Testis (tissue), 2 donors: ENCODE measurements at regions not wholly inside any gene's neighbourhood (a gene's known extent, or its start where the extent isn't known, plus 50 kb on each side); places are given as distances from the start of the nearest gene placed in this dataset.

Source experiments
- DNase-seq: peaks from one replicate; pipeline ENCODE4 v3.0.0-alpha.2; 2019
- H3K27ac ChIP-seq, 2 donors: fragments of 200-600 bp; sonication (generic); one replicate each; pipeline ENCODE4 v1.5.1; 2019
- H3K27me3 ChIP-seq: fragments of 200-600 bp; sonication (generic); one replicate; pipeline ENCODE4 v1.5.1; 2019
- H3K36me3 ChIP-seq: fragments of 200-600 bp; sonication (generic); one replicate; pipeline ENCODE4 v1.5.1; 2017; ENCODE audit warnings: low read depth; ENCODE audit errors: missing control alignments
- H3K4me1 ChIP-seq: fragments of 200-600 bp; sonication (generic); one replicate; pipeline ENCODE4 v1.5.1; 2019
- H3K4me3 ChIP-seq, 2 donors: fragments of 200-600 bp; sonication (generic); one replicate each; pipeline ENCODE4 v1.5.1; 2017 to 2019
- H3K9me3 ChIP-seq: fragments of 200-600 bp; sonication (generic); one replicate; pipeline ENCODE4 v1.5.1; 2017
- POLR2A ChIP-seq: fragments of 450-650 bp; IDR thresholded peaks from one replicate; pipeline ENCODE4 v1.6.1; 2017; ENCODE audit warnings: antibody characterized with exemption, mild to moderate bottlenecking, moderate library complexity
- WGBS, 2 donors: methylation state at CpG; one replicate each; pipeline ENCODE4 v1.1.5; 2018; 5-methylcytosine and 5-hydroxymethylcytosine counted together
- intact Hi-C: fragments of 100-400 bp; cut with DNase I; formaldehyde crosslinking; loops from one replicate; pipeline ENCODE4 v1.15.1; 2023; ENCODE audit warnings: low total_unique reads
- TF ChIP-seq, protein P1 (sequence below), 3 experiments: fragments of 450-650 bp in 2 of 3; fragments of 200-600 bp in 1 of 3; sonication (generic) in 1 of 3; IDR thresholded peaks; one replicate each; pipeline ENCODE4 v1.5.1; 2016 to 2019; ENCODE audit warnings: antibody characterized with exemption in 3 of 3, mild to moderate bottlenecking in 2 of 3, moderate library complexity in 1 of 3

DNA sequence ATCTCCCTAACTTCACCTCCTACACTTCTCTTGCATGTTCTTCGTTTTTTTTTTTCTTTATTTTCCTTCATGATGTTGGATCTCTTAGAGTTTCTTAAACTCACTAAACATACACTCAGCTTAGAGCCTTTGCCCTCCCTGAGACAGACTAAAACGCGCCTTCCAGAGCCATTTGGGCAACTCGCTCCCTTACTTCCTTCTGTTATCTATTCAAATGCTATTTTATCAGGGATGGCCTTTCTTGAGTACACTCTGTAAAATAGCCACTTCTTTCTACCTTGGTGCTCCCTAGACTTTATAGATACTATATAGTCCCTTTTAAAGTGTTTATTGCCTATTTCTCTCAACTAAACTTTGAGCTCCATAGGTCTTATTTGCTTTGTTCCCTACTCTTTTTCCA is 598.2 kb upstream of the NECTIN3 start:
- H3K4me1 ChIP-seq = no peaks in the 10 kb centered on the region
- 58 to 77% methylated on average over 4 of the region's 4 CpGs for WGBS, 2 donors
- DNase-seq = no peak
- no peak overlapping the region for H3K27ac ChIP-seq
- TF ChIP-seq, protein P1, sequence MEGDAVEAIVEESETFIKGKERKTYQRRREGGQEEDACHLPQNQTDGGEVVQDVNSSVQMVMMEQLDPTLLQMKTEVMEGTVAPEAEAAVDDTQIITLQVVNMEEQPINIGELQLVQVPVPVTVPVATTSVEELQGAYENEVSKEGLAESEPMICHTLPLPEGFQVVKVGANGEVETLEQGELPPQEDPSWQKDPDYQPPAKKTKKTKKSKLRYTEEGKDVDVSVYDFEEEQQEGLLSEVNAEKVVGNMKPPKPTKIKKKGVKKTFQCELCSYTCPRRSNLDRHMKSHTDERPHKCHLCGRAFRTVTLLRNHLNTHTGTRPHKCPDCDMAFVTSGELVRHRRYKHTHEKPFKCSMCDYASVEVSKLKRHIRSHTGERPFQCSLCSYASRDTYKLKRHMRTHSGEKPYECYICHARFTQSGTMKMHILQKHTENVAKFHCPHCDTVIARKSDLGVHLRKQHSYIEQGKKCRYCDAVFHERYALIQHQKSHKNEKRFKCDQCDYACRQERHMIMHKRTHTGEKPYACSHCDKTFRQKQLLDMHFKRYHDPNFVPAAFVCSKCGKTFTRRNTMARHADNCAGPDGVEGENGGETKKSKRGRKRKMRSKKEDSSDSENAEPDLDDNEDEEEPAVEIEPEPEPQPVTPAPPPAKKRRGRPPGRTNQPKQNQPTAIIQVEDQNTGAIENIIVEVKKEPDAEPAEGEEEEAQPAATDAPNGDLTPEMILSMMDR (IDR thresholded peaks at IDR 0.05) = no peak
- no peak for TF ChIP-seq POLR2A
- no peaks in the 10 kb centered on the region for H3K9me3 ChIP-seq
- H3K36me3 ChIP-seq = no peaks in the 10 kb centered on the region
- H3K4me3 ChIP-seq = no peak overlapping the region
- intact Hi-C loops = no loop called here
- H3K27me3 ChIP-seq = no peaks in the 10 kb centered on the region

DNA sequence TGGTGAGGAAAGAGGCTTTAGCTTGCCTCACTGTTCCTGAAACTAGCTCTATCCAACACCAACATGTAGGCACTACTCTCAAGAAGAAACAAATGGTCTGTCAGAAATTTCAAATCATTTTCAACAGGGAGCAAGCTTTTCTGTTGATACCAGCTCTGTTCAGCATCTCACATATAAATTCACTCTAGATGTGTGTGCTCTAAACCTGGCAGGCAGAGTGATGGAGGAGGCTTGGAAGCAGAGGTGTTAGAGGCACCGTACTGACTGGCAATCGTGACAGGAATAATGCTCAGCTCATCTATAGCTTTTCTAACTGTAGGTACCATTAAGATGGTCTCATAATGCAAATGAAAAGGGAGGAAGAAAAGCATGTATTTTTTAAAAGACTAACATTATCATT is 597.2 kb upstream of the NECTIN3 start:
- TF ChIP-seq, protein P1 (IDR thresholded peaks at IDR 0.05) = no peak
- no peak for TF ChIP-seq POLR2A
- no peaks in the 10 kb centered on the region for H3K9me3 ChIP-seq
- 67 to 75% methylated on average over 2 of the region's 2 CpGs for WGBS, 2 donors
- no peaks in the 10 kb centered on the region for H3K27me3 ChIP-seq
- intact Hi-C loops = no loop called here
- DNase-seq = no peak
- H3K4me1 ChIP-seq = no peaks in the 10 kb centered on the region
- no peak overlapping the region for H3K4me3 ChIP-seq
- no peak overlapping the region for H3K27ac ChIP-seq
- H3K36me3 ChIP-seq = no peaks in the 10 kb centered on the region

DNA sequence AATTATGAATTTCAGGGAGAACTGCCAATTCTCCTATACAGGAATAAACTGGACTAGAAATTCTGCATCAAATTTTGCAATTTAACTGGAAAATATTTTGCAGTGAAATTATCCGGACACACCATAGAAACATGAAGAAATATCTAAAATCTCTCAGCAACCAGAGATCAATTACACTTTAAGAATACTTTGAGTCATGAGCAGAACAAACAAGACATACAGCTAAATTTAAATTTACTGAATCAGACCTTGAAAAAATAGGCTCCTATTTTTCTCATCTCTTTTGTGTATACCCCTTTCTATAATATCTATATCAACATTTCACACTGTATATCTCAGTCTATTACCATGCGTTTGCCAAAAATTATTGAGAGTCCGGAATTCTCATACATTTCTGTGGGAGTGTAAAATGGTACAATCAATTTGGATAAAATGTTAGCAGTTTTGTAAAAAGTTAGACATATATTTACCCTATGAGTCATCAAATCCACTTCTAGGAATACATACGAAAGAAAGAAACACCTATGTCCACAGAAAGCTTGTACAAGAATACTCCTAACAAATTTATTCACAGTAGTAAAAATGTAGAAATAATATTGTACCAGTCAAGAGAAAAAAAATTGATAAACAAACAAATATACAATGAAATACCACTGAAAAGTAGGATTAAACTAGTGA is 593.1 kb upstream of the NECTIN3 start:
- 91% methylated on average over 4 of the region's 4 CpGs for WGBS, 2 donors
- no peak for TF ChIP-seq POLR2A
- TF ChIP-seq, protein P1 (IDR thresholded peaks at IDR 0.05) = no peak
- H3K4me1 ChIP-seq = no peaks in the 10 kb centered on the region

DNA sequence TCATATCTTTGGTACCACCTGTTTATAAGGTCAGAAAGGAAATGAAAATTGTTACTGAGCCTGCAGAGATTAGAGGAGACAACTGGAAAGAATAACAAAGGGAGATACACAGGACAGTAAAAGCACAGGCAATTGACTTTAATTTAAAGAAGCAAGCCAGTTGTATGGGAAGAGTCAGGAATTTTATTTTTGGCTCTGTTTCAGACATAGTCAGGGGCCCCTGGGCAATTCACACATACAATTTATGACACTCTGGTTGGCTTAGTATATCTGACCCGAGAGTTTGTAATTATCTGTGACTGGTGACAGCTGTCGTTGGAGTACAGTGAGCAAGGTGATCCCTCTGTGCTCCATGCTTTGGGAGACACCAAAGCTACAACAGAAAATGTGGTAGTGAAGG is 591.9 kb upstream of the NECTIN3 start:
- intact Hi-C loops = no loop called here
- H3K36me3 ChIP-seq = no peaks in the 10 kb centered on the region
- 44 to 50% methylated on average over 2 of the region's 2 CpGs for WGBS, 2 donors
- DNase-seq = no peak
- H3K4me1 ChIP-seq = no peaks in the 10 kb centered on the region
- H3K4me3 ChIP-seq = no peak overlapping the region
- TF ChIP-seq, protein P1 (IDR thresholded peaks at IDR 0.05) = no peak
- TF ChIP-seq POLR2A = no peak
- no peaks in the 10 kb centered on the region for H3K27me3 ChIP-seq
- no peak overlapping the region for H3K27ac ChIP-seq
- no peaks in the 10 kb centered on the region for H3K9me3 ChIP-seq

More for the DNA sequence above, 593.1 kb upstream of the NECTIN3 start:
- Histone ChIP-seq H3K27ac (no peak overlapping the region), H3K36me3 (no peaks in the 10 kb centered on the region), H3K27me3 (no peaks in the 10 kb centered on the region), H3K9me3 (no peaks in the 10 kb centered on the region), H3K4me3 (no peak overlapping the region)
- intact Hi-C loops = no loop called here
- no peak for DNase-seq

DNA sequence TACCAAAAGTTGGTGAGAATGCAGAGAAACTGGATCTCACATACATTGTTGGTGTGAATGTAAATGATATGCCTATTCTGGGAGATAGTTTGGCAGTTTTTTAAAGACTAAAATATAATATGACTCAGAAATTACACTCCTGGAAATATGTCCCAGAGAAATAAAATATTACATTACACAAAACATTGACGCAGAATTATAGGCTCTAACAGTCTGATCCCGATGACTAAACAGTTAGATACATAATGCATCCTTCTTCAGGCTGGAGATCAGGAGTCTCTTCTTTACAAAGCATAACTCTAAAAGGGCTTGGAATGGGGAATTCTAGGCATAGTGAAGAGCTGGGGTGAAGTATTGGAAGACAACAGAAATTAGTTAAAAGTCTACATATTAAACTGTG is 586.2 kb upstream of the NECTIN3 start:
- 96 to 98% methylated on average over 2 of the region's 2 CpGs for WGBS, 2 donors

More for the DNA sequence above, 586.2 kb upstream of the NECTIN3 start:
- Histone ChIP-seq H3K9me3 (no peaks in the 10 kb centered on the region), H3K27ac (no peak overlapping the region), H3K4me1 (no peaks in the 10 kb centered on the region), H3K36me3 (no peaks in the 10 kb centered on the region), H3K27me3 (no peaks in the 10 kb centered on the region), H3K4me3 (no peak overlapping the region)
- intact Hi-C loops = no loop called here
- TF ChIP-seq, protein P1 (IDR thresholded peaks at IDR 0.05) = no peak
- no peak for TF ChIP-seq POLR2A
- DNase-seq = no peak
